IMR-90 (cell line): ENCODE measurements at regions not wholly inside any gene's neighbourhood (a gene's known extent, or its start where the extent isn't known, plus 50 kb on each side); places are given as distances from the start of the nearest gene placed in this dataset.

Experiments
- ATAC-seq: fragments of 200-7000 bp; cut with Tn5 transposase; 2 replicates; pipeline ENCODE4 v1.9.1; 2020; ENCODE audit warnings: low read depth, mild to moderate bottlenecking, moderate library complexity
- BruUV-seq: library from RNA; stranded (reverse); fragments of 400-500 nt; replicated peaks from 2 replicates; lab custom pipeline; 2021; lab: Mats Ljungman, UMichigan
- CTCF ChIA-PET: fragments of 300-600 bp; formaldehyde crosslinking; extraction: SDS; loops from one replicate; lab custom pipeline; 2021; ENCODE audit warnings: antibody characterized with exemption; lab: Yijun Ruan, JAX
- POLR2A ChIA-PET: fragments of 300-600 bp; sonication (Branson Sonifier 250); formaldehyde crosslinking; loops from one replicate; lab custom pipeline; 2022; ENCODE audit warnings: antibody characterized with exemption; ENCODE audit not compliant: unreplicated experiment; lab: Charles Lee
- DNase-seq: peaks from one replicate; pipeline ENCODE4 v3.0.0; 2013
- H2AFZ ChIP-seq: replicated peaks from 2 replicates; pipeline ENCODE3; 2013; ENCODE audit warnings: low read length, mild to moderate bottlenecking; ENCODE audit not compliant: poor library complexity
- H2AK5ac ChIP-seq: 2 replicates; pipeline ENCODE4 v1.6.1; 2013; ENCODE audit warnings: low read depth, low read length, inconsistent platforms
- H2AK9ac ChIP-seq: replicated peaks from 2 replicates; pipeline ENCODE3; 2013; ENCODE audit warnings: mild to moderate bottlenecking, low read depth, low read length, moderate library complexity; ENCODE audit not compliant: poor library complexity
- H2BK120ac ChIP-seq: 2 replicates; pipeline ENCODE4 v1.6.1; 2013; ENCODE audit warnings: low read depth, low read length, inconsistent platforms
- H2BK15ac ChIP-seq: 3 replicates; pipeline ENCODE4 v1.6.1; 2013; ENCODE audit warnings: low read depth, low read length, inconsistent platforms
- H2BK20ac ChIP-seq: 2 replicates; pipeline ENCODE4 v1.6.1; 2013; ENCODE audit warnings: low read depth, mild to moderate bottlenecking, inconsistent platforms, low read length, moderate library complexity
- H2BK5ac ChIP-seq: 2 replicates; pipeline ENCODE4 v1.6.1; 2013; ENCODE audit warnings: mild to moderate bottlenecking, low read depth, low read length, inconsistent platforms; ENCODE audit not compliant: poor library complexity, severe bottlenecking
- H3K14ac ChIP-seq: replicated peaks from 2 replicates; pipeline ENCODE4 v1.6.1; 2013; ENCODE audit warnings: low read depth, low read length, inconsistent platforms
- H3K18ac ChIP-seq: 2 replicates; pipeline ENCODE4 v1.6.1; 2013; ENCODE audit warnings: low read depth, low read length, control low read depth
- H3K23ac ChIP-seq: 2 replicates; pipeline ENCODE4 v1.6.1; 2013; ENCODE audit warnings: low read depth, low read length, inconsistent platforms
- H3K27ac ChIP-seq: 2 replicates; pipeline ENCODE4 v1.5.1; 2013; ENCODE audit warnings: mild to moderate bottlenecking, control low read depth, low read length; ENCODE audit not compliant: insufficient read depth
- H3K27me3 ChIP-seq: 2 replicates; pipeline ENCODE4 v1.6.1; 2013; ENCODE audit warnings: low read length; ENCODE audit not compliant: control insufficient read depth, insufficient read depth
- H3K36me3 ChIP-seq: 2 replicates; pipeline ENCODE4 v1.6.1; 2013; ENCODE audit warnings: low read length, mixed read lengths; ENCODE audit not compliant: control insufficient read depth, insufficient read depth
- H3K4ac ChIP-seq: 2 replicates; pipeline ENCODE4 v1.6.1; 2013; ENCODE audit warnings: low read depth, low read length, inconsistent platforms
- H3K4me1 ChIP-seq: 2 replicates; pipeline ENCODE4 v1.6.1; 2013; ENCODE audit warnings: low read length, mixed read lengths; ENCODE audit not compliant: control insufficient read depth, insufficient read depth
- H3K4me2 ChIP-seq: 2 replicates; pipeline ENCODE4 v1.6.1; 2013; ENCODE audit warnings: low read depth, mild to moderate bottlenecking, control low read depth, low read length, moderate library complexity
- H3K4me3 ChIP-seq: 2 replicates; pipeline ENCODE4 v1.5.1; 2013; ENCODE audit warnings: low read depth, mild to moderate bottlenecking, control low read depth, low read length, moderate library complexity; ENCODE audit not compliant: insufficient read depth
- H3K56ac ChIP-seq: 2 replicates; pipeline ENCODE4 v1.6.1; 2013; ENCODE audit warnings: low read length, inconsistent platforms; ENCODE audit not compliant: insufficient read depth; ENCODE audit errors: extremely low read depth
- H3K79me1 ChIP-seq, 2 experiments: 2 replicates each; pipeline ENCODE4 v1.6.1; 2013; ENCODE audit warnings: low read length in 2 of 2, inconsistent platforms in 1 of 2, low read depth in 1 of 2
- H3K9ac ChIP-seq: 2 replicates; pipeline ENCODE4 v1.6.1; 2013; ENCODE audit warnings: low read depth, low read length, control low read depth
- H3K9me1 ChIP-seq: 2 replicates; pipeline ENCODE4 v1.6.1; 2013; ENCODE audit warnings: low read length, inconsistent platforms; ENCODE audit not compliant: insufficient read depth
- H3K9me3 ChIP-seq: 2 replicates; pipeline ENCODE4 v1.6.1; 2013; ENCODE audit warnings: low read length; ENCODE audit not compliant: control insufficient read depth, insufficient read depth
- H4K20me1 ChIP-seq: 2 replicates; pipeline ENCODE4 v1.6.1; 2013; ENCODE audit warnings: low read length, inconsistent platforms; ENCODE audit not compliant: insufficient read depth
- H4K5ac ChIP-seq: 2 replicates; pipeline ENCODE4 v1.6.1; 2013; ENCODE audit warnings: mild to moderate bottlenecking, low read depth, low read length, control low read depth
- H4K8ac ChIP-seq, 2 experiments: 2 replicates each; pipeline ENCODE4 v1.6.1; 2013; ENCODE audit warnings: low read depth in 2 of 2, low read length in 2 of 2, control low read depth in 1 of 2, inconsistent platforms in 1 of 2
- H4K91ac ChIP-seq: 2 replicates; pipeline ENCODE4 v1.6.1; 2013; ENCODE audit warnings: low read depth, low read length, inconsistent platforms; ENCODE audit not compliant: insufficient read depth
- BHLHE40 ChIP-seq: fragments of 150-350 bp; IDR thresholded peaks from 2 replicates; pipeline ENCODE4 v1.6.1; 2016; ENCODE audit warnings: mild to moderate bottlenecking, low read depth, low read length
- CEBPB ChIP-seq: IDR thresholded peaks from 2 replicates; pipeline ENCODE4 v1.6.1; 2012; ENCODE audit warnings: low read depth, low read length, improper control_type of control experiment
- CHD1 ChIP-seq: IDR thresholded peaks from 2 replicates; pipeline ENCODE4 v1.6.1; 2012; ENCODE audit warnings: low read depth, low read length, improper control_type of control experiment
- CTCF ChIP-seq: conservative IDR thresholded peaks from 2 replicates; pipeline ENCODE4 v1.5.1; 2012; ENCODE audit warnings: mild to moderate bottlenecking, low read depth, low read length, improper control_type of control experiment
- ELK1 ChIP-seq: fragments of 150-350 bp; IDR thresholded peaks from 2 replicates; pipeline ENCODE4 v1.6.1; 2016; ENCODE audit warnings: low read depth, mild to moderate bottlenecking, low read length, moderate library complexity, borderline replicate concordance
- MAFK ChIP-seq: IDR thresholded peaks from 2 replicates; pipeline ENCODE4 v1.6.1; 2012; ENCODE audit warnings: low read depth, low read length, improper control_type of control experiment
- NFE2L2 ChIP-seq: fragments of 150-350 bp; IDR thresholded peaks from 2 replicates; pipeline ENCODE4 v1.6.1; 2016; ENCODE audit warnings: low read depth, mild to moderate bottlenecking, low read length
- POLR2A ChIP-seq: IDR thresholded peaks from 2 replicates; pipeline ENCODE4 v1.6.1; 2012; ENCODE audit warnings: mild to moderate bottlenecking, low read depth, low read length
- RAD21 ChIP-seq: IDR thresholded peaks from 2 replicates; pipeline ENCODE4 v1.6.1; 2012; ENCODE audit warnings: low read length, improper control_type of control experiment
- RCOR1 ChIP-seq: IDR thresholded peaks from 2 replicates; pipeline ENCODE4 v1.6.1; 2012; ENCODE audit warnings: mild to moderate bottlenecking, low read length, improper control_type of control experiment; ENCODE audit not compliant: insufficient replicate concordance
- RFX5 ChIP-seq: IDR thresholded peaks from 2 replicates; pipeline ENCODE4 v1.8.0; 2012; ENCODE audit warnings: low read depth, mild to moderate bottlenecking, low read length, moderate library complexity
- SMC3 ChIP-seq: fragments of 150-350 bp; IDR thresholded peaks from 2 replicates; pipeline ENCODE4 v1.6.1; 2016; ENCODE audit warnings: low read depth, mild to moderate bottlenecking, antibody characterized with exemption, low read length, moderate library complexity
- USF2 ChIP-seq: fragments of 150-350 bp; IDR thresholded peaks from 2 replicates; pipeline ENCODE4 v1.6.1; 2017; ENCODE audit warnings: mild to moderate bottlenecking, antibody characterized with exemption, low read length, low read depth
- WGBS, 2 experiments: methylation state at CpG; one replicate each; pipeline versions ENCODE4 v1.1.5 to v1.1.7; 2013; ENCODE audit warnings: missing lambda C conversion rate in 2 of 2; ENCODE audit not compliant: insufficient read length in 1 of 2; ENCODE audit errors: extremely low coverage in 2 of 2; 5-methylcytosine and 5-hydroxymethylcytosine counted together
- dilution Hi-C: fragments of 300-500 bp; cut with HindIII; formaldehyde crosslinking; loops from one replicate; pipeline ENCODE4 v1.14.3; 2018; ENCODE audit warnings: low sequenced_read_pairs; ENCODE audit not compliant: unreplicated experiment
- in situ Hi-C: fragments of 300-500 bp; cut with MboI; formaldehyde crosslinking; loops from 3 replicates; pipeline ENCODE4 v1.14.3; 2019; ENCODE audit warnings: low sequenced_read_pairs, inconsistent platforms, mixed read lengths
- intact Hi-C: fragments of 100-400 bp; cut with micrococcal nuclease; formaldehyde crosslinking; loops from 2 replicates; pipeline ENCODE4 v1.10.0; 2022

GRCh38 chr16:79964104-79964503 lies 363.6 kb upstream of the MAF start:
- no CpG with 5 or more reads among the region's 1 CpG for WGBS, 2 experiments
- intact Hi-C loops (no loop called here), dilution Hi-C loops (no loop called here), in situ Hi-C loops (no loop called here)
- ATAC-seq, result no peak
- H3K9ac ChIP-seq, result no peak overlapping the region
- H3K4me2 ChIP-seq, result no peak overlapping the region
- no peaks in the 10 kb centered on the region for H3K79me1 ChIP-seq
- no peak overlapping the region for H2AK5ac ChIP-seq
- ChIA-PET CTCF (no interaction called here), POLR2A (no interaction called here)
- H3K18ac ChIP-seq, result no peak overlapping the region
- H3K4me1 ChIP-seq, result no peaks in the 10 kb centered on the region
- no peaks in the 10 kb centered on the region for H3K9me1 ChIP-seq
- H2AFZ ChIP-seq, result no peak overlapping the region
- no peak overlapping the region for H4K8ac ChIP-seq
- H4K20me1 ChIP-seq, result no peaks in the 10 kb centered on the region
- no peaks in the 10 kb centered on the region for H3K36me3 ChIP-seq
- H3K27me3 ChIP-seq, result no peaks in the 10 kb centered on the region
- peaks cover 9% of the 10 kb centered on the region for H3K9me3 ChIP-seq
- H3K14ac ChIP-seq, result no peak overlapping the region
- no peak overlapping the region for H3K4ac ChIP-seq
- H4K91ac ChIP-seq, result no peak overlapping the region
- TF ChIP-seq CEBPB (no peak), SMC3 (no peak), MAFK (no peak), USF2 (no peak), CTCF (no peak), RFX5 (no peak), POLR2A (no peak), NFE2L2 (no peak), ELK1 (no peak), RCOR1 (no peak), BHLHE40 (no peak), CHD1 (no peak), RAD21 (no peak)
- H2BK20ac ChIP-seq, result no peak overlapping the region
- H2AK9ac ChIP-seq, result no peak overlapping the region
- no peak overlapping the region for H3K56ac ChIP-seq
- no peak for DNase-seq
- H2BK120ac ChIP-seq, result no peak overlapping the region
- BruUV-seq, result no TSS peak
- H3K27ac ChIP-seq, result no peak overlapping the region
- no peak overlapping the region for H3K23ac ChIP-seq
- H3K4me3 ChIP-seq, result no peak overlapping the region
- H2BK5ac ChIP-seq, result no peak overlapping the region
- no peak overlapping the region for H2BK15ac ChIP-seq
- no peak overlapping the region for H4K5ac ChIP-seq
